HG03097 (cell line): ENCODE measurements at regions not wholly inside any gene's neighbourhood (a gene's known extent, or its start where the extent isn't known, plus 50 kb on each side); places are given as distances from the start of the nearest gene placed in this dataset.

Experiments
- ATAC-seq: cut with Tn5 transposase; IDR thresholded peaks from one replicate; pipeline ENCODE4 v1.9.1; 2021; ENCODE audit not compliant: unreplicated experiment, low FRiP score

DNA sequence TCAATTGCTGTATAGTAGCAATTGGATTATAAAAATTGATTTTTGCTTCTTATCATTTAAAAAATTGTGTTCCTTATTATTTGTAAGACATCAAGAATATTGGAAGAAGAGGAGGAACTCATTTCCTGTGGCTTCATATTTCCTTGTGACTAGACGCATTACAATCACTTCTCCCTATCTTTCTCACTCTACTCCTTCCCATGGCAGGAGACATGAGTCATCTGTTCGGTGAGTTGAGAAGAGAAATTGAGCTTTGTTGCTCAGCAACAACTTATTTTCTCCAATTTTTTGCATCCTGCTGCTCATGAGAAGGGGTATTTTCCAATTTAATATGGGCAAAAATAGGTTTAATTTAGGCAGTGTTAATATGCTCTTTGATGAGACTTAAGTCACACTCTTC lies 1783.9 kb downstream of the SUCLG1 start:
- ATAC-seq, result no peak

GRCh38 chr2:82674652-82675051 lies 1784.4 kb downstream of the SUCLG1 start:
- no peak for ATAC-seq

DNA sequence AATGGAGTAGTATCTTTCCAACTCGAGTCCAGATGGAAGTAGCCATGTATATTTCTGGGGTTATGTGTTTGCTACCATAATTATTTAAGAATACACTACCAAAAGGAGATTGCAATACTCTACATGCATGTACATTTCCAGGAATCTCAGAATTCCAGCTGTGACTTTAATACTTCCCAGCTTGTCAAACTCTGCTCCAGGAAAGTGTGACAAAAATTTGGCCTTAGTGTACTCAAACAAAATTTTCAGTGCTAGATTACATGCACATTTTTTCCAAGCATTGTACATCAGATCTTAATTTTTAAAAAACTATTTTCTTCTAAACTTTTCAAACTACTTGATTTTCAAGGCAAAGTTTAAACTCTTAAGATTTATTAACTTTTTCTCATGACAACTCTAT lies 1791.6 kb downstream of the SUCLG1 start:
- ATAC-seq, result no peak

- no peak for ATAC-seq
Observed at GRCh38 chr2:82665691-82666090, 1793.4 kb downstream of the SUCLG1 start.

DNA sequence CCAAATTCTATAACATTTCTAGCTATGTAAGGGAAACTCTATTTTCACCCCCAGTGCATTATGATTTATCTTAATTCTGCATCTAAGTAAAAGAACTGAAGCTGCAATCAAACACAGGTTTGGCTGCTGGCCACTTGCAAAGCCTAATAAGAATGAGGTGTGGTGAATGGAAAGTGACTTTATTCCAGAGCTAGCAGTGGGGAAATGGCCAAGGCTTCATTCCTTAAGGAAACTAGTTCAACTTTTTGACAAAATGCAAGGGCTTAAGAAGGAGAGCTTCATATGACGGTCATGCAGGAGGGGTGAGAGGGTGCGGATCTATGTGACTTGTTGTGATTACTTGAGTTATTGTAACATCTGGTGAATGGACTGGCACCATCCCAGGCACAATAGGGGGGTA lies 1802.0 kb downstream of the SUCLG1 start:
- ATAC-seq, result no peak

GRCh38 chr2:82656420-82656819 lies 1802.7 kb downstream of the SUCLG1 start:
- ATAC-seq, result no peak

GRCh38 chr2:82652117-82652516 lies 1807.0 kb downstream of the SUCLG1 start:
- ATAC-seq, result no peak

GRCh38 chr2:82650038-82650437 lies 1809.0 kb downstream of the SUCLG1 start:
- no peak for ATAC-seq

DNA sequence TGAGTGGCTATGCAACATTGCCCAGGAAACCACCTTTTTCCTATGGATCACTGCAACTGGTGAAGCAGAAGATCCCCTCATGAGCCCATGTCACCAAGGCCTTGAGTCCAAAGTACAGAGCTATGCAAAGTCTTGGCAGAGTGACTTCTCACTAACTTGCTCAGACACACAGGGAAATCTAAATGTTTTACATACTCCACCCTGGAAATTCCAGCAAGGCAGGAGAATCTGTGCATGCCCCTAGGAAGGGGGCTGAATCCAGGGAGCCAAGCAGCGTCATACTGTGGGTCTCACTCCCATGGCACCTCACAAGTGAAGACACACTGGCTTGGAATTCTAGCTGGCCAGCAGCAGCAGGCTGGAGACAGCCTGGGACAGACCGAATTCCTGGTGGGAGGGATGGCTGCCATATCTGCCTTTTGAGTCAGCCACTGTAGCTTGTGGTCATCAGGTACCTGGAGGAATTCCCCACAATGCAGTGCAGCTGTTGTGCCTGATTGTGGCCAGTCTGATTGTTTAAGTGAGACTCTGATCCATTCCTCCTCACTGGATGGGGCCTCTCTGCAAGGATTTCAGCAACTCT lies 1817.4 kb downstream of the SUCLG1 start:
- no peak for ATAC-seq

DNA sequence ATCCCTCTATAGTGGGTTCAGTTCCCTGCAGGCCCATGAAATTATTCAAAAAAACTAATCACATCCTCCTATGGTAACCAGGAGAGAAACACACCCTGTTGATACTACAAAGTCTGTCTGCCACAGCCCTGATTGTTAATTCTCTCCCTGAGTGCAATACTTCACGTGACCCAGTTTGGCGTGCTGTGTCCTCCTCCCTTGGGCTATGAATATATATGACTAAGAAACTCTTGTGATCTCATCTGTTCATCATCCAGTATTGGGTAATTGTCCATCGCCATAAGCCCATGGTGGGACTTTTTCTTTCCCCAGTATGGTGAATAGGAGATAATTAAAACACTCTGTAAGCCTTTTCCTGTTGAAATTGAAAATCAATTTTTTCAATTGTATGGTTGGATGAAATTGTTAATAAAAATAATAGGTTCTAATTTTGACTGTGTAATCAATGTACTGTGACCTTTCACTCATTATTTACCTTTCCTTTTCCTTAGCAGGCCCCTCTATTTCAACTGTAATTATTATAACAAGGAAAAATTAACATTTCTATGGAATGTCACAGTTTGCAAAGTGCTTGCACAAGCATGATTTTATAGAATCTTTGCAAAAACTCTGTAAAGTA lies 1822.6 kb downstream of the SUCLG1 start:
- ATAC-seq, result no peak

- ATAC-seq, result no peak
Observed at GRCh38 chr2:82599021-82599420, 1860.1 kb downstream of the SUCLG1 start.

- no peak for ATAC-seq
Observed at GRCh38 chr2:82596581-82596980, 1862.5 kb downstream of the SUCLG1 start.

DNA sequence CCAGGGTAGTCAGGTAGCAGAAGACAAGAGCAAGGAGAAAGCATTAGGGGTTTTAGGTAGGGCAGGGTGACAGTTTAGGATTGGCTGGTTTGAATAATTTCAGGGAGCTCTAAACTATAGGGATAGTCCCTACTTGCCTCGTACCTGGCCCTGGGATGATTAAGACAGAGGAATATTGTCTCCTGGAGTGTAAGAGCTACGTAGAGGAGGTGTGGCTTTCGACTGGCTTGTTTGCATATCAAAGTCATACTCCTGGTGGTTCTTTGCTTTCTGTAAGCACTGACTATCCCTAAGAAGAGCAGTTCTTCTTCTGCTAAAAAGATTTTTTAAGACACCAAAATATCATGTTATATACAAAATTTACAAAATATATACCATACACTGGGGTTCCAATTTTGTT lies 1867.4 kb downstream of the SUCLG1 start:
- ATAC-seq, result no peak

- no peak for ATAC-seq
Observed at GRCh38 chr2:82576656-82577055, 1882.4 kb downstream of the SUCLG1 start.

GRCh38 chr2:82539280-82539621 lies 1919.8 kb downstream of the SUCLG1 start:
- no peak for ATAC-seq

DNA sequence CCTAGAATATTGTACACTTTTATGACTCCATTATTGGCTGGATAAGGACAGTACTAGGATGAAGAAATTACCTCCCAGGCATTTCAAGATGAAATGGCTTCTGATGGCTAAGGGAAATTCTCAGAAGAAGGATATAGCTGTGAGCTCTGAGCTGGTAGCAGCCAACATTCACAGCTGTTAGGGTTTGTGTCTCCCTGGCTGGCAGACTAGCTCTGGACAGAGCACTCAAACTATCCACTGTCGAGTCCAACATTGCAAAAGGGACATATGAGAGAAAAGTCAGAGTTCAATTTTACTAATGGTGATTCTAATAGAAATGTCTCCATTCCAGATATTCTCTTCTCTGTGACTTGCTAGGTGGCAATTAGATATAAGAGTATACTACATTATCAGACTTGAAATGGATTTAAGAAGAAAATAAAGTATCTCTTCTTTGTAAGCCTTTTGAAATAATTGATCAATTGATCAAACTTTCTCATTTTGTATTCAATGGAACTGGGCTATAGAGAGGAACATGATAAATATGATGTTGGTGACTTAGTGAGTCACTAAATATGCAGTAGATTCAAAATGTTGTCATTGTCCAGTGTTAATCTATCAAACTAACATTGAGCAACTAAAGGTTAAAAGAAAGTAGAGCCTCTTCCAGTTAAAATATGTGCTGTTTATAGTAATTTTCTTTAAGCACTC lies 1920.3 kb downstream of the SUCLG1 start:
- no peak for ATAC-seq

DNA sequence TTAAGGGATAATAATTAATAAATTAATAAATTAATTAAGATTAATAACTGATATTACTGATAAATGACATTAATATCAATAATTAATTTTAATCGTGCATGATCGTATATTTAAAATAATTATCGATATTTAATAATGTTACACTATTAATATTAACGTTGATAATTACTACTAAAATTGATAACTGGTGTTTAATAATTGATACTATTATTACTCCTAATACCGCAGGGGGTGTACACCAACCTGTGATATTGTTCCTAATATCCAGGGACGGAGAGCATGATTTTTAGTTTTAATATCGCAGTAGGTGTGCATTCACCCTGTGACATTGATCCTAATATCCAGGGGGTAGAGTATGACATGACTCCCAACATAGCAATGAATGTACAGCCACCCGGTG lies 1930.8 kb downstream of the SUCLG1 start:
- no peak for ATAC-seq

GRCh38 chr2:82527124-82527523 lies 1932.0 kb downstream of the SUCLG1 start:
- no peak for ATAC-seq

DNA sequence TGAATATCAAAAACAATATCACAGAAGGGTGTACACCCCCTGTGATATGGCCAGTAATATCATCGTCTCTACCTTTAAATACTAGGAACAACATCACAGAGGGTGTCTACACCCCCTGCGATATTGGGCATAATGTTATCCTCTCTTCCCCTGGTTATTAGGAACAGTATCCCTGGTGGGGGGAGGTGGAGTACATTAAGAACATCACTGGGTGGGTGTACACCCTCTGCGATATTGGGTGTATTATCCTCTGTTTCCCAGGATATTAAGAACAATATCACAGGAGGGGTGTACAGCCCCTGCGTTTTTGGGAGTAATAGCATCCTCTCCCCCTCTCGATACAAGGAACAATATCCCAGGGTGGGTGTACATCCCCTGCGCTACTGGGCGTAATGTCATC lies 1932.8 kb downstream of the SUCLG1 start:
- ATAC-seq, result no peak

- no peak for ATAC-seq
Observed at GRCh38 chr2:82525744-82526143, 1933.3 kb downstream of the SUCLG1 start.

- ATAC-seq, result no peak
Observed at GRCh38 chr2:82524826-82525225, 1934.3 kb downstream of the SUCLG1 start.

DNA sequence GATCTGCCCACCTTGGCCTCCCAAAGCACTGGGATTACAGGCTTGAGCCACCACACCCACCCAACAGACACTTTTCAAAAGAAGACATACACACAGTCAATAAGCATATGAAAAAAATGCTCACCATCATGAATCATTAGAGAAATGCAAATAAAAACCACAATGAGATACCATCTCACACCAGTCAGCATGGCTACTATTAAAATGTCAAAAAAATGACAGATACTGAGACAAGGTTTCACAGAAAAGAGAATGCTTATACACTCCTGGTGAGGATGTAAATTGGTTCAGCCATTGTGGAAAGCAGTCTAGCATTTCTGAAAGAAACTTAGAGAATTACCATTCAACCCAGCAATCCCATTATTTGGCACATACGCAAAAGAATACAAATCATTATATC lies 1947.2 kb downstream of the SUCLG1 start:
- no peak for ATAC-seq
